GM21737 (cell line): ENCODE measurements at regions not wholly inside any gene's neighbourhood (a gene's known extent, or its start where the extent isn't known, plus 50 kb on each side); places are given as distances from the start of the nearest gene placed in this dataset.
"Not testable (repeated sequence)": the region's sequence is repeated elsewhere in the genome, so short reads cannot be mapped to it uniquely, and the experiment has no call there.

ENCODE experiments used
- ATAC-seq: cut with Tn5 transposase; IDR thresholded peaks from one replicate; pipeline ENCODE4 v1.9.1; 2021; ENCODE audit warnings: mild to moderate bottlenecking, moderate library complexity; ENCODE audit not compliant: unreplicated experiment

GRCh38 chr12:131620520-131620919, 90.4 kb upstream of the SFSWAP start:
- ATAC-seq: no peak

- no peak for ATAC-seq
These were observed 89.8 kb upstream of the SFSWAP start for GRCh38 chr12:131620946-131621681.

GRCh38 chr12:131621701-131622421, 89.0 kb upstream of the SFSWAP start:
- ATAC-seq: no peak

GRCh38 chr12:131622422-131622955, 88.4 kb upstream of the SFSWAP start:
- no peak for ATAC-seq

GRCh38 chr12:131623404-131624368, 87.2 kb upstream of the SFSWAP start:
- ATAC-seq: not testable (repeated sequence)

- ATAC-seq: not testable (repeated sequence)
These were observed 86.5 kb upstream of the SFSWAP start for GRCh38 chr12:131624369-131624739.

- not testable (repeated sequence) for ATAC-seq
These were observed 86.0 kb upstream of the SFSWAP start for GRCh38 chr12:131624756-131625501.

GRCh38 chr12:131625966-131626722, 84.7 kb upstream of the SFSWAP start:
- not testable (repeated sequence) for ATAC-seq

- ATAC-seq: not testable (repeated sequence)
These were observed 83.5 kb upstream of the SFSWAP start for GRCh38 chr12:131627151-131628022.

GRCh38 chr12:131628023-131628740, 82.7 kb upstream of the SFSWAP start:
- ATAC-seq: no peak

GRCh38 chr12:131628766-131629448, 82.0 kb upstream of the SFSWAP start:
- no peak for ATAC-seq

GRCh38 chr12:131631230-131631629, 79.7 kb upstream of the SFSWAP start:
- no peak for ATAC-seq

GRCh38 chr12:131631889-131632651, 78.8 kb upstream of the SFSWAP start:
- ATAC-seq: not testable (repeated sequence)

- not testable (repeated sequence) for ATAC-seq
These were observed 78.3 kb upstream of the SFSWAP start for GRCh38 chr12:131632652-131633023.

- ATAC-seq: not testable (repeated sequence)
These were observed 77.3 kb upstream of the SFSWAP start for GRCh38 chr12:131633610-131634009.

- ATAC-seq: no peak
These were observed 76.9 kb upstream of the SFSWAP start for GRCh38 chr12:131634037-131634436.

GRCh38 chr12:131635012-131635411, 75.9 kb upstream of the SFSWAP start:
- not testable (repeated sequence) for ATAC-seq
